Lung microvascular endothelial cell (primary cell): ENCODE measurements at regions not wholly inside any gene's neighbourhood (a gene's known extent, or its start where the extent isn't known, plus 50 kb on each side); places are given as distances from the start of the nearest gene placed in this dataset.

Source experiments
- DNase-seq, 2 donors: peaks; one replicate each; pipeline versions ENCODE4 v3.0.0 to v3.0.0-alpha.2; 2010; ENCODE audit warnings: low read depth in 2 of 2

DNA sequence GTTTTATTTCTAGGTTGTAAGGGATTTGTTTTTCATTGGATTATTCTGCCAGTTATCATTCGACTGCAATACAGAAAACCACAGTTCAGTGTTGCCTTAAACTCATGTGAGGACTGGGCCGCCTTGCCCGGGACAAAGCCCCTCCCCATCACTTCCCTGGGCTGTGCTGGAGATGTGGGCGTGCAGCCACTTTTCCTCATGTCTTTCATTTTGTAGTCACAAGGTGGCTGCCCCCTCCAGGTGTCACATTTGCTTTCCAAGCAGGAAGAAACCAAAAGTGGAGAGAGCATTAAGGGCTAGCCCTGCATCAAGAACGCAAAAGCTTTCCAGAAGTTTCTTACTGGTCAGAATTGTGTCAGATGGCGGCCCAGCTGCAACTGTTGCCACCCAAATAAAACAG lies 492.5 kb upstream of the ID2 start:
- no peak for DNase-seq

DNA sequence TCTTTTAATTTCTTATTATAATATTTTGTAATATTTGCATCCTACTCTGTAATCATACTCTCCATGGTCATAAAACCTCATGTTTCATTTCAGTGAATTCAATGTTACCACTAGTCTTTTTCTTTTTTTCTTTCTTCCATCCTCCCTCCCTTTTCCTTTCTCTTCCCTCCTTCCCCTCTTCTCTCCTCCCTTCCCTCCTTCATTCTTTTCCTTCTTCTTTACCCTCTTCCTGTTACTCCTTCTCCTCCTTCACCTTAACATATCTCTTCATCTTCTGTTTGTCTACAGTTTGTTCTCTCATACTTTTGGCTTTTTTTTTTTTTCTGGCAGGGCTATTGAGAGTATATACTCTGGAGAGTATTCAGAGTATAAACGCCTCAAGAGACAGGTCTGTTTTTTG lies 491.6 kb upstream of the ID2 start:
- no peak for DNase-seq

DNA sequence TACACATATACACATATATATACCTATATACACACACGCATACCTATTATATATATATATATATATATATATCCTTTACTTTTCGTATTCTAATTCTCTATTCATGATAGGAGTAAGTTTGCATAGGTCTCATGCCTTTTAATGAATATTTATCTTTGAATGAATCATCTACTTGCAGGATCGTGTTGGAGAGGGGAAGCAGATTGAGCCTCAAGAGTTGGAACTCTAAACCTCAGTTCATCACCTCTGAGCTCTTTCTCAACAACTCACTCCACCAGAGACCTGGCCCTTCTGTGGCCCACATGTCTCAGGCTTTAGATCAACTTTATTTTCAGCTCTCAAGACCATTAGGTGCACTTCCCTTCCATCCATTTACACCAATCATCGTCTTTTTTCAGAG lies 490.4 kb upstream of the ID2 start:
- DNase-seq, result no peak

DNA sequence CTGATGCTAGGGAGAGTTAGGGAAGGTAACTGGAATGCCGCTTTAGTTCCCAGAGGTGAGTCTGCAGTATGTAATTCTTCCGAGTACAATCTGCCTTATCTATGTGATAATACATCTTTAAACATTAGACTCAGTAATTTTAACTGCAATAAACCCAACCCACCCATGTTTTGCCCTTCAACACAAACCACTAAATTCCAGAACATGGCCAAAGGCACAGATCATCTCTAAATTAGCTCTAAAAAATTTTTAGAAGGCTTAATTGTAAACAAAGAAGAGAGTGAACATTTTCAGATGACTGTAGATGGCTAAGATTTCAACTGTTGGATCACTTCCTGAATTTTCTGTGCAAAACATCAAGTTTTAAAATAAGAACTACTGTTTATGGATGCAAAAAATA lies 488.7 kb upstream of the ID2 start:
- no peak for DNase-seq

DNA sequence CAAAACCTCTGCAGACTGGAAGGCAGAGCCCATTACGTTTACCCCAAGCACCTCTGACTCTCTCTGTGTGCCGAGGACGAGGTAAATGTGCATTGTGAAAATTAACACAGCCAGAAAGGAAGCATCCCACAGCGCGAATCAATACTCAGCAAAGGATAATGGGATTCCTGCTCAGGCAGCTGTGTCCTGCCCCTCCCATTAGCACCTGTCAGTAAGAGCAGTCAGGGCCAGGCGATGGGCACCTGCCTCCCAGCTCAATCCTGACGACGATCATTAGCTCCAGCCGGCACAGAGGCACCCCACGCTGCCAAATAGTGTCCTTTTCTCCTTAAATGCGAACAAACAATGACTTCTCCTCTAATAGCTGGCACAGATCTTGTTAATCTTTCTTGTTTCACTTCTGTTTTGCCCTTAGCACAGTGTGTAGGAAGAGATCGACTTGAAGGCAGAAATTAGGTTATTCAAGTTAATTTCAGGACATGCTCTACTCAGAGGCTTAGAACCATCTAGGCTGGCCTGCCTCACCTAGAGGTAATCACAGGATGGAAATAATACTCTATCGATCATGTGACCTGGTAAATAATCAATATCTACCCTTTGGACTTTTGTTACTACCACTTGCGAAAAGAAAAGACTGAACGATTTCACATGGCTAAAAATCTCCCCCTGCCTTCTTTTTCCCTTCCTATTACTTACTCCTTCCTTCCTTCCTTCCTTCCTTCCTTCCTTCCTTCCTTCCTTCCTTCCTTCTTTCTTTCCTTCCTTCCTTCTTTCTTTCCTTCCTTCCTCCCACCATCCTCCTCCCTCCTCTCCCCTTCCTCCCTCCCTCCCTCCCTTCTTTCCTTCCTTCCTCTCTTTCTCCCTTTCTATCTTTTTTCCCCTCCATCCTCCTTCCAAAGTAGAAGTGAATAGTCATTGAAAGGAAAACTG lies 487.9 kb upstream of the ID2 start:
- no peak for DNase-seq

DNA sequence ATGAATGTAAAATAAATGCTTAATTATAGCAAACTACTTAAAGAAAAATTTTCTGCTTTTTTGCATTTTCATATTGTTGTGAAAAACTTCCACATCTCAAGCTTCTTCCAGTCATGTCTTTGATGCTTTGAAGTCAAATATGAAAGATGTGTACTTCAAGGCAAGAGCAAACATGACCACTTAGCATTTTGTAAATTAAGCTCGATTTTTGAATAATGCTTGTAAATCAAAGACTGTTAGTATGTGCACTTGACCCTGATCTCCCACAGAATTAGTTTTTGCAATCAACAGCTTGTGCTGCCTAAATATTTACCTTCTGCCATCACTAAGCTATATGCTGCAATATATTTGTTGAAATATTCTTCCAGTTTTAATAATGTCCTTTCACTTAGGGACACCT lies 486.1 kb upstream of the ID2 start:
- no peak for DNase-seq

DNA sequence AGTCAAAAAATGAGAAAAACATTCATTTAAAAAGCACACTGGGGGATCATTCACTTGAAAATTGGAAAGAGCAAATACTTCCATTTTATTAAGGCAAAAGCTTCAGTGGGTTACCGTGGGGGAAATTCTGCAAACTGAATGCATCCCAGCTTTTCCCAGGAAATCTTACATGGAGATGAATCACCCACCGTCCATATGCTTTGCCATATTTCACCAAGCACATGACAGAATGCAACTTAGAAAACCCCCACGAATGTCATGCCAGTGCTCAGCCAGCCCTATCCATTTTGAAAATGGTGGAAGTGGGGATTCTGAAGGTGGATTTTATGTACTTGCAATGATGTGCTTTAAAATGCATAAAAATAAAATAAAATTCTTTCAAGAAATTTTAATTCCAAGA lies 485.5 kb upstream of the ID2 start:
- no peak for DNase-seq

DNA sequence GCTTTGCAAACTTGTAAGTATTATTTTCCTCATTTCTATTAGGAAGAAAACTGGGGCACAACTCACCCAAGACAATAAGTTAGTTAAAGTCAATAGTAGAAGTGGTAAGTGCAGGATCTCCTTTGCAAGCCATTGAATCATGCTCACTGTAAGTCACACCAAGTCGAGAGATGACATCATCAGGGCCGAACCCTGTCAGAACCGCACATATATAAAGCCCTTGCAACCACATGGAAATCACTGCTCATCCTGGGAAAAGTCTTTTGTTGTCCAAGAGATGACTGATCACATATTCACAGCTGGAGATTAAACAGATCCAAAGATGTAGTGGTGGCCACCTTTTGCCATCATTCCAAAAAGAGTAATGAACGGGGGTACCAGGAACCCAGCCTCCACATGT lies 484.8 kb upstream of the ID2 start:
- no peak for DNase-seq

DNA sequence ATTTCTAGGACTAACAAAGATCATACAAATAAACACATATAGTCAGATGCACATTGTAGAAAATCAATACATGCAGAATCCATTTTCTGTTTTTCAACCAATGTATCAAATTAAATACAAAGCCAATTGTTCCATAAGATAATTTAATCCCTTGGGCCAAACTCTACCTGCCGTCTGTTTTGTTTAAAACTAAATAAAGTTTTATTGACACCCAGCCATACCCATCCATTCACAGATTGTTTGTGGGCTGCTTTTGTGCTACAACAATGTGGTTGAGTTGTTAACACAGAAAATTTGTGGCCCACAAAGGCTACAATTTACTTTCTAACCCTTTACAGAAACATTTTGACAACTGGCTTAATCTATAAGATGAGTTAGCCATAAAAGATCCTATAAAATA lies 484.0 kb upstream of the ID2 start:
- no peak for DNase-seq

DNA sequence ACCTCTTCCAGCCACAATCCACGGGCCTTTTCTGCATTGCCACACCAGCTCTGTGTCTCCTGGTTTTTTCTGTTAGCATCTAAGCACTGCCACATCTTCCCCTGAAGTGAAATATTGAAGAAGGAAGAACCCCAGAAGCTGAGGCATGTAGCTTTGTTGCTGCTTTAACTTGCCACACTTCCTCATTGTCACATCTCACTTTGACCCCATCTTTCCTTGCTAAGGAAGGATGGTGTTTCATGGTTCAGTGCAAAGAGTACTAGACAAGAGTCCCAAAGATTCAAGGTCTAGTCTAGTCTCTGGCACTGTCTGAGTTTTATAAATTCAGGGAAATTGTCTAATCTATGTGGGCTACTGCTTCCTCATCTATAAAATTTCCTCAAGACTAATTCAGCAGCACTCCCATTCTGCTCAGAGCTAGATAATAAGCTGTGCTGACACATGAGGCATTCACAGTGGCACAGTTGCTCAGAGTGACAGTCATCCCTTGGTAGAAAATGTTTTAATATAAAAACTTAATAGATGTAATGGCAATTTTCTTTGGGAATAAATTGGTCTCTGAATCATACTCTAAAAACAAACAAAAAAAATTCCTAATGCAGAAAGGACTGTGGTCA lies 483.0 kb upstream of the ID2 start:
- DNase-seq, result no peak

DNA sequence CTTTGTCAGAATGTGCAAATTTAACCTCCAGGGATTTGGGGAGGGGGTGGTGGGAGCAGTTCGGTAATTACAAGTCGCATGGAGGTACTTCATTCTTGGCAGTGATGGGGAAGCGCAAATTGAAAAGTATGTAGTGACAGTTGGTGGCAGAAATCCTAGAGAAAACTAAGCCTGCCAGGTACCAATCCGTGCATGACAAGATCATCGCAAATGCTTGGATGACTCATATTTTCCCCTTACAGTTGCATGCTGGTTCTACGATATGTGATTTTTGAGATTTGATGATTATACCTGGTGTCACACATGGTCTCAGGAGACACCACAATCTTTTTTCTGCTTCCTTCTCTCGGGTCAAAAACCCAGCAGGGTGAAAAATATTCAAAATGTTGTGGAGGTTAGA lies 479.7 kb upstream of the ID2 start:
- DNase-seq, result no peak

DNA sequence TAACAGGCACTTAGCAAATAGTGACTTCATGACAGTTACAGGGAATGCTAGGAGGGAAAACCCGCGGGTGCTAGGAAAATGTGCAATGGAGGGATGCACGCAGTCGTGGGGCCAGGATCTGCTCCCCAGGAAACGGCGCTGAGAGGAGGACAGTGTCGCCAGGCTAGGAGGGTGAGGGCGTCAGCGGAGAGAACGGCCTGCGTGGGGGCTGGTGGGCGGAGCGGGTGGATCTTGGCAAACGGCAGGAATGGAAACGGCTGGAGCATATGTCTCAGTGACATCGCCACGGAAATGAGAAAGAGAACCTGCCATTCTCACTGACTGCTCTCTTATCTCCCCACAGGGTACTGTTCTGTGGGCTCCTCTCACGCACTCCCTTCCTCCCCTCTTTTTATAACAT lies 478.5 kb upstream of the ID2 start:
- DNase-seq, result no peak

DNA sequence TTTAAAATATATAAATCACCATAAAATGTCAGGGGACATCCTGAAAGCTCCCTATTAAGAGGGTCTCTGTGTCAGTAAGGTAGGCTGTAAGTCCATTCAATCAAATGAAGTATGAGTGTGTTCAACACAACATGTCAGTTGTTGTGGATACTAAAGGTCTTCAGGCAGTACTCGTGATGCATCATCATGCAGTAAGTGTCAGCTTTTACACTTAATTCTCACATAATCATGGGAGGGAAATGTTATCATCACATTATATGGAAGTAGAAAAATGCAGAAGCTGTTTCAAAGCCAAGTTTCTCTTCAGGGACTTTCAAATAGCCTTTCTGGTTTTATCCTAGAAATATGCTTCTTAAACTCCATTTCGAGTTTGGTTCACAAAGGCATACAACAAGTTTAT lies 477.1 kb upstream of the ID2 start:
- no peak for DNase-seq

DNA sequence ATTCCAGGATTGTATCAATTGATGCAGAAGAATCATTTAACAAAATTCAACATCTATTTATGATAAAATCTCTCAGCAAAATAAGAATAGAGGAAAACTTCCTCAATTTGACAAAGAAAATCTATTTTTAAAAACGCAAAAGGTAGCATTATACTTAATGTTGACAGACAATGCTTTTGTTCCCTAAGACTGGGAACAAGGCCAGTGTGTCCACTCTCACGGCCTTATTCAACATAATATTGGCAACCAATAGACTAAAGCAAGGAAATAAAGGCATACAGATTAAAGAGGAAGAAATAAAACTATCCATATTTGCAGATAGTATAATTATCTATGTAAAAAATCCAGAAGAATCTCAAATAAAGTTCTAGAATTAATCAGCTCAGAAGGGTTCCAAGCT lies 472.4 kb upstream of the ID2 start:
- no peak for DNase-seq

DNA sequence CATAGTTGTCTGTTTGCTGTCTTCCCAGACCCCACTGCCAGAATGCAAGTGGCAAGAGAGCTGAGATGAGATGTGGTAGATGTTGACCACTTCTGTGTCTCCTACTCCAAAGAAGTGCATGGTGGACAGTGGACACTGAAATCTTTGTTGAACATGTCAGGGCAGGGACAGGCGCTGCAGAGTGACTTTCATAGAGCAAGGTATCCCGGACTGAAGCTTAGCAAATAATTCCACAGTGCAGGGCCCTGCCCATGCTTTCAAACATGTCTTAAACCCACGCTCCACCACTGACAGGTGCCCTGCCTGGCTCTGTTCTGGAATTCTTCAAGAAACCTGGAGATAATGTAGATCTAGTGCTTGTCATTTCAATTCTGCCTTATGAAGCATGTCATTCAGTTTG lies 470.5 kb upstream of the ID2 start:
- no peak for DNase-seq

DNA sequence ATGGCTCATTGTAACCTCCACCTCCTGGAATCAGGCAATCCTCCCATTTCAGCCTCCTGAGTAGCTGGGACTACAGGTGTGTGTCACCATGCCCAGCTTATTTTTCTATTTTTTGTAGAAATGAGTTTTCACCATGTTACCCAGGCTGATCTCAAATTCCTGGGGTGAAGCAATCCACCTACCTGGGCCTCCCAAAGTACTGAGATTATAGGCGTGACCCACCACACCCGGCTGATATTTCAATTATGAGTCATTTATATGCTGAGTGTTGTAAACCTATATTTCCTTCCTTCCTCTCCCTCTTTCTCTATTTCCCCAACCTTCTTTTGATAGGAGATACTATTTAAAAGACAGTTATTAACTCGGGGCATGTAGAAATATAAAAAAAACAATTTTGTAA lies 469.6 kb upstream of the ID2 start:
- no peak for DNase-seq

DNA sequence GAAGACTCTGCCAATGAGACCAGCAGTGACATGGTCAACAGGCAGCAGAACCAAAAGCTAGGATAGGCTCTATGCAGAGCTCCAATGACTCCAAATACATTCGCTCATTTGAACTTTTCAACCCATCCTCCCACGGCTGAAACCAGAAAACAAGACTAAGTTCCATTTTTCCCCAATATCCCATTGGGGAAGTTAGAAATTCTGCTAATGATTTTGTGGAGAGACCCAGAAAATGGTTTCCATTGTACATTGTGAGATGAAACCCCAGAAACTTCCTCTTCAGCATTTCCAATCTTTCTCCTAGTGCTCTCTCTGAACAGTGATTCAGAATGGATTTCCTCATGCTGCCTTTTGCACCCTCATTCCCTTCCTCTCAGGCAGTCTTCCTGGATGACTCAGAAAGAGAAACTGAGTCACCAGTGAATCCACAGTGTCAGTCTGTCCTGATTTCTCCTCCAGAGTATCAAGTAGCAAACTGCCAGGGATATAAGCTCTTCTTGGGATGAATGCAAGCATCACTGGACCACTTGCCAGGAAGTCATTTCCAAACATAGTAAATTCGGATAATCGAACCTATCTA lies 467.7 kb upstream of the ID2 start:
- no peak for DNase-seq

DNA sequence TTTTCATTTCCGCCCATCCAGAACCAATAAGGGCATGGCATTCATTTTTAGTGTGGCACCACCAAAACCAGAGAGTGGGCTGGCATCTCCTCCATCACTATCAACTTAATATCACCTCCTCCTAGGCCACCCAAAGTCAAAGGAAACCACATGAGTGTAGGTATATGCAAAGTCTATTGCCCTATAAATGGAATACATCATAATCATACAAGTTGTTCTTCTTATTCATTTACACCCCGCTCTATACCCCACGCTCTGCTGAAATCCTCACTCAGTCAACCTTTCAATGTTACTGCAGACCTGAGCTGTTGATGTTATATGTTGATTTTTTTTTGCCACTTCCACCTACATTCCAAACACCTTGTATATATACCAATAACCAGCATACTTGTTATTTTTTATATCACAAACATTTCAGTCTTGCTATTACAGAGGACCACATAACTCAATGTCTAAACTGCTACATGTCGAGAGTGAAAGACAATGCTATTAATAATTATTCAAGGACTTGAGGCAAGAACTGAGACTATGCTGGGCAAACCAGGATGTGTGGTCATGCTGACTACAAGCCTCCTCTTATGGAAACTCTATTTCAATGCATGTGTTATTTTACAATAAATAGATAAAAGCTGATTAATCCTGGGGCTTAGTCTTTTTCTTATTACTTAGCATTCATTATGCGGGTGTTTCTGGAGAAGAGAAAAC lies 466.5 kb upstream of the ID2 start:
- no peak for DNase-seq

DNA sequence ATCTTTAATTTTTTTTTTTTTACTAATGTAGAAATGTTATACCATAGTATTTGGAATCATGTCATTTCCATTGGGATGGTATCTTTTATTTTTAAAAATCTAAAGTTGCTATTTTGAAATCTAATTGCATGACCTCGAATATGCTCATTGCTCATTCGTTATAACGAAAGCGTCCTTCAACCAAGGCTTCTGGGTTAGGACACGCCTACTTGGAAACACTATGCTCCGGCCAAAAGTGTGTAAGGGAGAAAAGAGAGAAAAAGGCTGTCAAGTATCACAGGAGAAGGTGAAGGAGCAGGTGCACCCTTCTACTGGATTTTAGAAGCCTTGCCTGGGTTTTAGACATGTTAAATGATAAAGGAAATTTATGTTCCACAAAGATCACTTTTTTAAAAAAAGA lies 465.9 kb upstream of the ID2 start:
- no peak for DNase-seq

DNA sequence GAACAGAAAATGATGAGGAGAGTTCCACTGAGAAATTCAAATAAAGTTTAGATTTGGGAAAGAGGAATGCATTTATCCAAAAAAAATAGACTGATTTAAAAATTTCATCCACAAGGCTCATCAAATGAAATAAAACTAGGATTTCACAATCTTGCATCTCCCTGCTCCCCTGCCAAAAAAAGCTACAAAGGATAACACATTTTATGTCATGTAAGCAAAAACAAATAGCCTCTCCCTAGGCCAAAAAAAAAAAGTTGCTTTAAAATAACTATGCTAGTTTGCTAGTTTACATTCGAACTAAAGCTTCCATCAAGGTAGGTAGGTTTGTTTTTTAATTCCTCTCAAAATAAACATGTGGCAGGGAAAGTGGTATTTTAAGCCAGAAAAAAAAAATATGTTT lies 465.5 kb upstream of the ID2 start:
- no peak for DNase-seq

DNA sequence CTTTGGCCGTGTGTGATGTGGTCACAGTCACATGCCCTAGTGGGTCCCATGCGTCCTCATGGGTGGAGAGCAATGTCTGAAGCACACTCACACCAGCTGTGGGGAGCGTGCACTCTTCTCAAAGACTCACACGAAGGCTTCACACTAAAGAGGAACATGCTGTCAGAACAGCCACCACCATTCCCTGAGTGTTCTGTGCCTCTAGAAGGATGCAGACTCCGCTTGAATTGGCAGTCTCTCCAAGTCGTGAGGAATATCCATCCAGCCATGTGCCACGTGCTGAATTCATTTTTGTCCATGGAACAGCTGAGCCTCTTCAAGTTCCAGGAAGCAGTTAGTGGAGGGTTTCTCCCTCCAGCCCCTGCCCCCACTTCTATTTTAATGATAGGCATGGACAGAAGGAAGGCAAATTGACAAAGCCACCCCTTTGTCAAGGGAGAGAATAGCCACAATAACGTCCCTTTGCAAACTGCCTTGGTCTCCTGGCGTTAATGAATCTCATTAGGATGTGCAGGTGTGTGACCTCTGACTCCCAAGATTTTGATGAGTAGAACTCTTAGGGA lies 464.3 kb upstream of the ID2 start:
- no peak for DNase-seq

DNA sequence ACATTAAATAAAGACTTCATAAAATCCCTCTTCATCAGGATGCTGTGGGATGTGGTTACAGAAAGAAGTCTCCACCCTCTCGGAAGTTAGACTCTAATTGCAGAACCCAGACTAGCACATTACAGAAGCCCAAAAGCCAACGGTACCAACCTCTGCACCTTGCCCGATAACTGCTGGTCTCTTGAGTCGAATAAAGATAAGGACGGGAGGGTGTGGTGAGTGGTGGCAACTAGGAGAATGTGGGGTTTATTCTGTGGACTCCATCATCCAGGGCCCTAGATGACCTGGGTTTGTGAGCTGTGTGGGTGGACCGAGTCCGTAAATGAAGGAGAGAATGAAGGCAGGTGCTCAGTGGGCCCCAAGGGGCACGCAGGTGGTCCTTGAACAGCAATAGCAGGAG lies 462.8 kb upstream of the ID2 start:
- DNase-seq, result no peak
